A549 (cell line): ENCODE measurements at regions not wholly inside any gene's neighbourhood (a gene's known extent, or its start where the extent isn't known, plus 50 kb on each side); places are given as distances from the start of the nearest gene placed in this dataset.

Experiments used
- CEBPB ChIP-seq, 2 experiments: fragments of >200 bp in 1 of 2; sonication (Bioruptor Twin) in 1 of 2; formaldehyde crosslinking in 1 of 2; IDR thresholded peaks; 2 replicates each; pipeline ENCODE4 v1.6.1; 2012 to 2016
- JUN ChIP-seq, 2 experiments: fragments of >200 bp; sonication (Bioruptor Twin); formaldehyde crosslinking; IDR thresholded peaks; 2 replicates in 1 of 2; 3 replicates in 1 of 2; pipeline ENCODE4 v1.6.1; 2016 to 2017
- JUNB ChIP-seq: fragments of >200 bp; sonication (Bioruptor Twin); formaldehyde crosslinking; IDR thresholded peaks from 2 replicates; pipeline ENCODE4 v1.6.1; 2016
- MAX ChIP-seq: IDR thresholded peaks from 2 replicates; pipeline ENCODE4 v1.6.1; 2012
- RAD21 ChIP-seq, 2 experiments: fragments of >200 bp in 1 of 2; sonication (Bioruptor Twin) in 1 of 2; formaldehyde crosslinking in 1 of 2; IDR thresholded peaks in 1 of 2; conservative IDR thresholded peaks in 1 of 2; 2 replicates in 1 of 2; 3 replicates in 1 of 2; pipeline ENCODE4 v1.6.1; 2012 to 2018; ENCODE audit warnings: inconsistent platforms in 1 of 2
- REST ChIP-seq: fragments of 200-600 bp; sonication (generic); IDR thresholded peaks from 2 replicates; pipeline ENCODE4 v1.6.1; 2016; ENCODE audit warnings: antibody characterized with exemption, mild to moderate bottlenecking, moderate library complexity
- USF2 ChIP-seq: fragments of 450-650 bp; IDR thresholded peaks from 2 replicates; pipeline ENCODE4 v1.6.1; 2014; ENCODE audit warnings: antibody characterized with exemption
- TF ChIP-seq, protein P1 (sequence below): fragments of >200 bp; sonication (Bioruptor Twin); formaldehyde crosslinking; IDR thresholded peaks from 3 replicates; pipeline ENCODE4 v1.5.1; 2016

- TF ChIP-seq, protein P1, sequence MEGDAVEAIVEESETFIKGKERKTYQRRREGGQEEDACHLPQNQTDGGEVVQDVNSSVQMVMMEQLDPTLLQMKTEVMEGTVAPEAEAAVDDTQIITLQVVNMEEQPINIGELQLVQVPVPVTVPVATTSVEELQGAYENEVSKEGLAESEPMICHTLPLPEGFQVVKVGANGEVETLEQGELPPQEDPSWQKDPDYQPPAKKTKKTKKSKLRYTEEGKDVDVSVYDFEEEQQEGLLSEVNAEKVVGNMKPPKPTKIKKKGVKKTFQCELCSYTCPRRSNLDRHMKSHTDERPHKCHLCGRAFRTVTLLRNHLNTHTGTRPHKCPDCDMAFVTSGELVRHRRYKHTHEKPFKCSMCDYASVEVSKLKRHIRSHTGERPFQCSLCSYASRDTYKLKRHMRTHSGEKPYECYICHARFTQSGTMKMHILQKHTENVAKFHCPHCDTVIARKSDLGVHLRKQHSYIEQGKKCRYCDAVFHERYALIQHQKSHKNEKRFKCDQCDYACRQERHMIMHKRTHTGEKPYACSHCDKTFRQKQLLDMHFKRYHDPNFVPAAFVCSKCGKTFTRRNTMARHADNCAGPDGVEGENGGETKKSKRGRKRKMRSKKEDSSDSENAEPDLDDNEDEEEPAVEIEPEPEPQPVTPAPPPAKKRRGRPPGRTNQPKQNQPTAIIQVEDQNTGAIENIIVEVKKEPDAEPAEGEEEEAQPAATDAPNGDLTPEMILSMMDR = no peak
- TF ChIP-seq JUN (IDR thresholded peaks at IDR 0.05) (no peak), USF2 (no peak), JUNB (no peak), CEBPB (IDR thresholded peaks at IDR 0.05) (no peak), REST (no peak), RAD21 (conservative IDR thresholded peaks at IDR 0.05 in 1 of 2, IDR thresholded peaks at IDR 0.05 in 1 of 2) (no peak), MAX (no peak)
Measured at GRCh38 chr3:107432646-107433045, 55.4 kb downstream of the CCDC54 start.
